ENCODE measurements at regions not wholly inside any gene's neighbourhood (a gene's known extent, or its start where the extent isn't known, plus 50 kb on each side); places are given as distances from the start of the nearest gene placed in this dataset.

GRCh38 chr6:68054756-68055155 lies 580.3 kb upstream of the ADGRB3 start:
- FAIRE-seq = no peak
- no peak for TF ChIP-seq CTCF (IDR thresholded peaks at IDR 0.05; ENCODE audit: borderline replicate concordance, extremely low read depth, insufficient read depth)
- Histone ChIP-seq H3K4me1 (ENCODE audit: control insufficient read depth in 2 of 3, insufficient read depth in 2 of 3, low read depth in 1 of 3, low read length in 3 of 3) (no peaks in the 10 kb centered on the region), H3K9me3 (ENCODE audit: control insufficient read depth in 2 of 3, insufficient read depth in 1 of 3, low read length in 3 of 3) (no peaks in the 10 kb centered on the region), H3K27ac (ENCODE audit: low read depth in 2 of 2, low read length in 2 of 2) (no peak overlapping the region), H3K27me3 (ENCODE audit: control insufficient read depth, insufficient read depth, low read length) (no peaks in the 10 kb centered on the region), H3K36me3 (ENCODE audit: control insufficient read depth in 2 of 3, insufficient read depth in 3 of 3, low read length in 3 of 3) (no peaks in the 10 kb centered on the region), H3K4me3 (ENCODE audit: low read length in 3 of 3) (no peak overlapping the region), H3K9ac (ENCODE audit: low read length in 3 of 3) (no peak overlapping the region)
- no peak for DNase-seq
- intact Hi-C loops (cut with DNase I) = no loop called here

GRCh38 chr6:68053805-68054373 lies 581.2 kb upstream of the ADGRB3 start:
- intact Hi-C loops (cut with DNase I) = no loop called here
- Histone ChIP-seq H3K27me3 (ENCODE audit: control insufficient read depth, insufficient read depth, low read length) (no peaks in the 10 kb centered on the region), H3K4me1 (ENCODE audit: control insufficient read depth in 2 of 3, insufficient read depth in 2 of 3, low read depth in 1 of 3, low read length in 3 of 3) (no peaks in the 10 kb centered on the region), H3K9me3 (ENCODE audit: control insufficient read depth in 2 of 3, insufficient read depth in 1 of 3, low read length in 3 of 3) (no peaks in the 10 kb centered on the region), H3K4me3 (ENCODE audit: low read length in 3 of 3) (no peak overlapping the region), H3K27ac (ENCODE audit: low read depth in 2 of 2, low read length in 2 of 2) (no peak overlapping the region), H3K36me3 (ENCODE audit: control insufficient read depth in 2 of 3, insufficient read depth in 3 of 3, low read length in 3 of 3) (no peaks in the 10 kb centered on the region), H3K9ac (ENCODE audit: low read length in 3 of 3) (no peak overlapping the region)
- no peak for TF ChIP-seq CTCF (IDR thresholded peaks at IDR 0.05; ENCODE audit: borderline replicate concordance, extremely low read depth, insufficient read depth)
- DNase-seq (no peak), FAIRE-seq (no peak)

GRCh38 chr6:68052234-68052633 lies 582.8 kb upstream of the ADGRB3 start:
- Histone ChIP-seq H3K9me3 (ENCODE audit: control insufficient read depth in 2 of 3, insufficient read depth in 1 of 3, low read length in 3 of 3) (no peaks in the 10 kb centered on the region), H3K27me3 (ENCODE audit: control insufficient read depth, insufficient read depth, low read length) (no peaks in the 10 kb centered on the region), H3K4me3 (ENCODE audit: low read length in 3 of 3) (no peak overlapping the region), H3K9ac (ENCODE audit: low read length in 3 of 3) (no peak overlapping the region), H3K4me1 (ENCODE audit: control insufficient read depth in 2 of 3, insufficient read depth in 2 of 3, low read depth in 1 of 3, low read length in 3 of 3) (no peaks in the 10 kb centered on the region), H3K27ac (ENCODE audit: low read depth in 2 of 2, low read length in 2 of 2) (no peak overlapping the region), H3K36me3 (ENCODE audit: control insufficient read depth in 2 of 3, insufficient read depth in 3 of 3, low read length in 3 of 3) (no peaks in the 10 kb centered on the region)
- DNase-seq = no peak
- intact Hi-C loops (cut with DNase I) = no loop called here
- FAIRE-seq = no peak
- TF ChIP-seq CTCF (IDR thresholded peaks at IDR 0.05; ENCODE audit: borderline replicate concordance, extremely low read depth, insufficient read depth) = no peak

- intact Hi-C loops (cut with DNase I) = no loop called here
- no peak overlapping the region for H3K4me3 ChIP-seq (ENCODE audit: low read length in 3 of 3)
Observed at GRCh38 chr6:68049562-68049961, 585.5 kb upstream of the ADGRB3 start.

More at GRCh38 chr6:68049562-68049961, 585.5 kb upstream of the ADGRB3 start:
- DNase-seq (no peak), FAIRE-seq (no peak)
- no peak for TF ChIP-seq CTCF (IDR thresholded peaks at IDR 0.05; ENCODE audit: borderline replicate concordance, extremely low read depth, insufficient read depth)
- Histone ChIP-seq H3K27me3 (ENCODE audit: control insufficient read depth, insufficient read depth, low read length) (no peaks in the 10 kb centered on the region), H3K9ac (ENCODE audit: low read length in 3 of 3) (no peak overlapping the region), H3K36me3 (ENCODE audit: control insufficient read depth in 2 of 3, insufficient read depth in 3 of 3, low read length in 3 of 3) (no peaks in the 10 kb centered on the region), H3K27ac (ENCODE audit: low read depth in 2 of 2, low read length in 2 of 2) (no peak overlapping the region), H3K9me3 (ENCODE audit: control insufficient read depth in 2 of 3, insufficient read depth in 1 of 3, low read length in 3 of 3) (no peaks in the 10 kb centered on the region), H3K4me1 (ENCODE audit: control insufficient read depth in 2 of 3, insufficient read depth in 2 of 3, low read depth in 1 of 3, low read length in 3 of 3) (no peaks in the 10 kb centered on the region)
